ENCODE measurements at regions not wholly inside any gene's neighbourhood (a gene's known extent, or its start where the extent isn't known, plus 50 kb on each side); places are given as distances from the start of the nearest gene placed in this dataset.

GRCh38 chr3:23052208-23052607, 150.9 kb upstream of the UBE2E2 start:
- TF ChIP-seq POLR2A (IDR thresholded peaks at IDR 0.05; ENCODE audit: borderline replicate concordance, extremely low read depth, insufficient read depth, insufficient read length) (no peak), SRF (IDR thresholded peaks at IDR 0.05; ENCODE audit: low read depth) (no peak), YY1 (IDR thresholded peaks at IDR 0.05; ENCODE audit: extremely low read depth, insufficient replicate concordance, low read depth, low read length) (no peak)
